ENCODE measurements at regions not wholly inside any gene's neighbourhood (a gene's known extent, or its start where the extent isn't known, plus 50 kb on each side); places are given as distances from the start of the nearest gene placed in this dataset.

GRCh38 chr15:79206940-79207339, 75.6 kb upstream of the ANKRD34C start:
- TF ChIP-seq, protein P1, sequence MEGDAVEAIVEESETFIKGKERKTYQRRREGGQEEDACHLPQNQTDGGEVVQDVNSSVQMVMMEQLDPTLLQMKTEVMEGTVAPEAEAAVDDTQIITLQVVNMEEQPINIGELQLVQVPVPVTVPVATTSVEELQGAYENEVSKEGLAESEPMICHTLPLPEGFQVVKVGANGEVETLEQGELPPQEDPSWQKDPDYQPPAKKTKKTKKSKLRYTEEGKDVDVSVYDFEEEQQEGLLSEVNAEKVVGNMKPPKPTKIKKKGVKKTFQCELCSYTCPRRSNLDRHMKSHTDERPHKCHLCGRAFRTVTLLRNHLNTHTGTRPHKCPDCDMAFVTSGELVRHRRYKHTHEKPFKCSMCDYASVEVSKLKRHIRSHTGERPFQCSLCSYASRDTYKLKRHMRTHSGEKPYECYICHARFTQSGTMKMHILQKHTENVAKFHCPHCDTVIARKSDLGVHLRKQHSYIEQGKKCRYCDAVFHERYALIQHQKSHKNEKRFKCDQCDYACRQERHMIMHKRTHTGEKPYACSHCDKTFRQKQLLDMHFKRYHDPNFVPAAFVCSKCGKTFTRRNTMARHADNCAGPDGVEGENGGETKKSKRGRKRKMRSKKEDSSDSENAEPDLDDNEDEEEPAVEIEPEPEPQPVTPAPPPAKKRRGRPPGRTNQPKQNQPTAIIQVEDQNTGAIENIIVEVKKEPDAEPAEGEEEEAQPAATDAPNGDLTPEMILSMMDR (IDR thresholded peaks at IDR 0.05): no peak
- no peak for TF ChIP-seq POLR2AphosphoS5 (IDR thresholded peaks at IDR 0.05)

Measured in esophagus muscularis mucosa (tissue), 3 donors.